Bone marrow (tissue), 2 donors: ENCODE measurements at regions not wholly inside any gene's neighbourhood (a gene's known extent, or its start where the extent isn't known, plus 50 kb on each side); places are given as distances from the start of the nearest gene placed in this dataset.
"Not testable (repeated sequence)": the region's sequence is repeated elsewhere in the genome, so short reads cannot be mapped to it uniquely, and the experiment has no call there.

ENCODE experiments used
- DNase-seq, 2 donors: peaks; one replicate each; lab custom pipeline; 2025; lab: John Stamatoyannopoulos, UW

DNA sequence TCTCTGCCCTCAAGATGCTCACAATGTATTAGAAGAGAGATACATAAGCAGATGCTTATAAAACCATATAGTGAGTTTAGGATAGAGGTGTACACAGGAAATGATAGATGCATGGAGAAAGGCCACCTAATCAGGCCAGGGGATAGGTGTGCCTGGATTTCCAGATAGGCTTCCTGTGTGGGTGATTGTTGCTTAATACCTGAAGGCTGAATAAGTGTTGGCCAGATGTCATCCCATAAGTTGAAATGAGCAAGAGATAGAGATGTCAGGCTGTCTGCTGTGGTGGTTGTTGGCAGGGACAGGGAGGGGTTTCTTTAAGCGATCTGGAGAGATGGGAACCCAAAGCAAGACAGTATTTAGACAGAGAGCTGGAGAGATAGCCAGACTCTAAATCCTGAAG lies 109.8 kb upstream of the SGK1 start:
- DNase-seq, result no peak

DNA sequence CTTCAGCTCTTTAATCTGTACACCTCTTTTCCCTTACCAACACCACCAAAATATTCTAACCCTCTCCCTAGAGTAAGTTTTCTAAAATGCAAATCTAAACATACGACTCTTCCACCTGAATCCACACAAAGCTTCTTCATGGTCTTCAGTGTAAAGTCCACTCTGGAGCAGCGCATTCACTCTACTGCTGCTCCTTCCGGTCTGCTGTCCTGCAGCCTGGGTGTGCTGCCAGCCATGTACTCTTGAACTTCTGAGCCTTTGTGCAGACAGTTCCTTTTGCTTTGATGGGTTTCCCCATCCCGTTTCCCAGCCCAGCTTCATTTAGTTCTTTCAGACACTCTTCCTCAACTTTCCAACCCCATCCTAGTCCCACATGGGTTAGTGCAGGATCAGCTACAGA lies 108.7 kb upstream of the SGK1 start:
- no peak for DNase-seq

DNA sequence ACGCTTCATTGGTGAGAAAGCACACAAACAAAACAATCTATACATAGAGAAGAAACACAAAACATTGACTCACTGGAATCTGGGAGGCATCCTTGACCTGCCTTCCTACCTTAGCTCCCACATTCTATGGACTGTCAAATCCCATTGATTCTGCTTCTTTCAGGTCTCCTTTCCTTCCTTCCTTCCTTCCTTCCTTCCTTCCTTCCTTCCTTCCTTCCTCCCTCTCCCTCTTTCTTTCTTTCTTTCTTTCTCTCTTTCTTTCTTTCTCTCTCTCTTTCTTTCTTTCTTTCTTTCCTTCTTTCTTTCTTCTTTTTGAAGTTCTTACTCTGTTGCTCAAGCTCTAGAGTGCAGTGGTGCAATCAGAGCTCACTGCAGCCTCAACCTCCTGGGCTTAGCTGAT lies 108.0 kb upstream of the SGK1 start:
- not testable (repeated sequence) for DNase-seq

DNA sequence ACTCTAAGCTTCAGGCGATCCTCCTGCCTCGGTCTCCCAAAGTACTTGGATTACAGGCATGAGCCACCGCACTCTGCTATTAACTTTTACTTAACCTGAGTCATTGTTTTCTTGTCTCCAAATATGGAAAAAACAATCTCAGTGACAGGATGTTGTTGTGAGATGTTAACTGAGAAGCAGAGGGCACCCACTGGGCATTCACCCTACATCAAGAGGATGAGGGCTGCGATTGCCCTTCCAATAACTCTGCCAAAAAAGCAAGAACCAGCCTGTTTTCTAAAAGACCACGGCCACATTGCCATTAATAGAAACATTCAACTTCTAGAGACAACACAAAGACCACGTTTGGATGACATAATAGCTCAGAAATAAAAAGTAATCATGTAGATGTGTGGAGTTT lies 107.6 kb upstream of the SGK1 start:
- DNase-seq, result no peak

DNA sequence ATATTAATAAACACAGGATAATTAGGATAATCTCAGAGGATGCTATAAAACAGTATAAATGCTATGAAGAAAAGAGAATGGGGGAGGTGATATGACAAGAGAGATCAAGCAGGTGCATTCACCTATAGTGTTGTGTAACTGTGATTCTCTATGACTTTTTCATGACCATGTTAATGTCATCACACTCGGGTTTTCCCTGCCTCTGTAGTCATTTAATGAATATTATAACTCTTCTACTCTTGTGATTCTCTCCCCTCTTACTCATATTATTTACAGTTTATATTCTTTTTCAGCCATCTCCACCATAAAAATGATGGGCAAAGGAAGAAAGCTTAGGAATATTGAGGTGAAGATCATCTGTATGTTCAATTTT lies 106.9 kb upstream of the SGK1 start:
- no peak for DNase-seq

DNA sequence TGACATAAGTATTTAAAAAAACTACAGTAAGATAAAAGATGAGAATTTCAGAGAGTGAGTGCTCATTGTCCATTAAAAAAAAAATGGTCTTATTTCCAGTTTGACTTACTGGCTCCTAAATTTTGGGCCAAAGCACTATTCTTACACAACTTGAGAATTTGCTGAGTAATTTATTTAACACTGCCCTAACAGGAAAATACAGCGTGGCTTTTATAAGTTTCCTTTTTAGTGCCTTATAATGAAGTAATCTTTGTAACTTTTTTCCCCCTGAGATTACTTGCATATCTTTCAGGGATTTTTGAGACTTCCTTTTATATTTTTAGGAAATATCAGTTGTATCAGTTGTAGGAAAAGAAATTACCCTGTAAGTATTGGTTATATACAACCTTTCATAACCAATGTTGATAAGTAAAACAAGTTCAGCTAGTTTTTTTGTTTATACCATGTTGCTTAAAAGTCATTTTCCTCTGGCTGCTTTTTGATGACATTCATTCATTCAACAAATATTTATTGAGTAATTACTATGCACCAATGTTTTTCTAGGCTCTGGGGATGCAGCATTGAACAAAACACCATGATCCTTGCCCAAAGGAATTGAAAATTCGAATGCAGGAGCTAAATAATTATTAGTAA lies 106.4 kb upstream of the SGK1 start:
- DNase-seq, result no peak

DNA sequence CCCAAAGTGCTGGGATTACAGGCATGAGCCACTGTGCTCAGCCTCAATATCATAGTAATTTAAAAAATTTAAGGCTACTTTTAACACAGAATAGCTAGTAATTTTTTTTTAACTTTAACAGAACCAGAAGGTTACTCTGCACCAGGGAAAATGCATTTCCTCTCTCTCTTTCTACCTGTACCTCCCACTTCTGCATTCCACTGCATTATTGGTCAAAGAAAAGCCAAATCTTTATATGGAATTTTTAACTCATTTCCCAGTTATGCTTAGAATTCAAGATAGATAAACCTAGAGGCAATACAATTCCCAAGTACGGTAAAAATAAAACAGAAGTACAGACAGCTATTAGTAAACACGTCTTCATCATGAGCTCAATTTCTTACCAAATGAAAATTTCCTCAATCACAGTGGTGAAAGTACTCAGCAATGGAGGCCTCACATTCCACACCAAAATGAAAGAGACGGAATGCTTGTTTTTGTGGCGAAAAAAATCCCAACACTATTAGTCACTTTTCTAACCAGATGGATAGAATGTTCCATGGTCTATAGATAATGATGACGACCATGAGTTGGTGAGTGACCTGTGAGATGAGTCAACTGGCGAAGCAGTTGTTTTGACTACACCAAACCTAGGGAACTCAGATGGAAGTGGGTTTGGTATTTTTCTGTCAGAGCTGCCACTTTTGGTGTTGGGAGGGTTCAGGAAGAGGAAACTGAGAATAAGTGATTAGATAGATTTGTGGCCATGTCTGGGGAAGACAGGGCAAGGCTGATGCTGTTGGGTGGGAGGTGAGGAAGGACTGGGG lies 104.7 kb upstream of the SGK1 start:
- no peak for DNase-seq

DNA sequence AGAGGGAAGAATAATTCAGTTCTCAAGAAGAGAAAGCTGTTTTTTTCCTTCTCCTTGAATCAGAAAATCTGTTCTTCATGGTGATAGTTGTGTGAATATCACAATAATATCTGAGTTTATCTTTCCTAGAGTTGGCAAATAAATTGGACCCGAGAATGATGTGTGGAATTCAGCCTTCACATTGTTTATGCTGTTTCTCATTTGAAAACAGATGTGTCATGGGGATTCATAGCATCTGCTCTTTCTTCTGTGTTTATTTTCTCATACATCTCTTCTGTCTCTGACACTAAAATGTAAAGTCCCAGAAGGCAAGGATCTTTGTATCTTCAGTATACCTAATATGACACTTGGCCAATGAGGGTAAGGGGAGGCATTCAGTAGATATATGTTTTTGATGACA lies 103.6 kb upstream of the SGK1 start:
- DNase-seq, result no peak

DNA sequence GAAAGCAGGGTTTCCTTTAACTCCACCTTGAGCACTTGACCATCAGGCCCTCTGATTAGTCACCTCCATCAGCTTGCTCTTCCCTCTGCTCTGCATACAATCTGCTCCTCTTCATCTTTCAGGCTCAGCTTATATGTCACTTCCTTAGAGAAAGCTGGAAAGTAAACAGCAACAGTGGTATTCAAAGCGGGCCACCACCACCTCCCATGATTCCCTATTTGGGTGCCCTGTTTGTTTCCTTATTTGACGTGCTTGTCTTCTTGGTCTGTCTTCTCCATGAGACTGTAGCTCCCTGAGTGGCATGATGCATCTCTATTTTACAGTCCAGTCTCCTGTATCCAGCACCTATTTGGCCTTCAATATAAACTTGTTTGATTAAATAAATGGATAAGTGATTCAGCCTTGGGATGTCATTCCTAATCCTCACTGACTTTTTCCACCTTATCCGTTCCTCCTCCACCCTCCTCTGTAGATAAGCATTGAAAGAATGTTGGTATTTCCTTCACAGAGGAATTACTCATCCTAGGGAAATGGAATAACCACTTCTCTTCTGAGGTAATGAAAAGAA lies 102.8 kb upstream of the SGK1 start:
- no peak for DNase-seq

DNA sequence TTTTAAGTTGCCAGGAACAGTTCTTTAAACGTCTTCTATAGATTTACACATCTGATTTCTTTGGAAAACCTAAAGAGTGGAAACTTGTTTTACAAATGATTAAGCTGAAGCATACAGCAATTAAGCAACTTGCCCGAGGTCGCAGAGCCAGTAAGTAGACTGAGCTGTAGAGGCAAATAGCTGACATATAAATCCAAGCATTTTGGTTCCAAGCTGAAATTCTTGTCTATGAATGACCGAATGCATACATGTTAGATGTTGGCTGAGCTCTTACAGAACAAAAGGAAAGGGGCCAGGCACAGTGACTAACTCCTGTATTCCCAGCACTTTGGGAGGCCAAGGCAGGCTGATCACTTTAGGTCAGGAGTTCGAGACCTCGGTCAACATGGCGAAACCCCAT lies 101.8 kb upstream of the SGK1 start:
- DNase-seq, result no peak

DNA sequence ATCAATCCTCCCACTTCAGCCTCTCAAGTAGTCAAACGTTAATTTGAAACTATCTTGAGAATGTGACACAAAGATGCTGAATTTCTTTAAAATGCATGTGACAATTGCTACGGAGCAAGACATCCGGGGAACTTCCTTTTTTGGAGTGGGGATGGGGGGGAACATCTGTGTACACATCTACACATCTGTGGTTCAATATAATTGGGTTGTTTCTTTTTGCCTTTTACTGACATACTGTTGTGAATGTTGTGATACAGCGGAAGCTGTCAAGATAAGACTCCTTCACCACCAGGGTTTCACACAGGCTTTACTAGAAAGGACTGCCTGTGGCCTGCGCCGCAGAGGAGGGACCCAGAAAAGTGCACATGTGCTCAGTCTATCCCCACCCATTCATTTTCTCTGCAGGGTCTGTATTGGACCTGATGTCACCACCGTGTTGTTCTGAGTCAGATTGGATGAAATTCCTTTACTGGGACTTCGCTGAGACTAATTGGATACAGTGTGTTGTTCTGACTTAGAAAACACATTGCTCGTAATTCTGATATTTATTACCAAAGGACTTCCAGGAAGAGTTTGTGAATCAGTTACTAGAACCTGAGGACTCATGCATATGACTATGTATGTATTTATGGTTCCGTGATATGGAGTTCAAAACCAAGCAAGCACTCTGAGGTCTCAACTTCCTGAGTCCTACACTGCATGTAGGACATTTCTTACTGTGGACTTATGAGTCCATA lies 98.7 kb upstream of the SGK1 start:
- peak in 1 of 2 donors; percentile 33 for DNase-seq

DNA sequence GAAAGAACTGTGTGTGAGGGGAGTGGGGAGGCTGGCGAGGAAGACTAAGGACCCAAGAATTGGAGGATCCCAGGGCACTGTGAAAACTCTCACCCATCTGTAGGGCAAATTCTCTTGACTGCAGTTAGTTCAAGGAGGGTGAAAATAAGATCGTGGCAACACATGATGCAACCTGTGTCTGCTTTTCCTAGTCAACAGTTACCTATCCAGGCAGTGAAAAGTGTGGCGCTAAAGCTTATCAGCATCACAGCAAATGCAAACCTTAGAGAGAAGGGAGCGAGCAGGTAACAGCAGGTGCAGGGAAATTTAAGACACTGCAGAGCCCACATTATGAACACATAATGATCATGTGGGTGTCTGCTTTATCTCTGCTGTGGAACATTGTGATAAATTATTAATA lies 97.7 kb upstream of the SGK1 start:
- no peak for DNase-seq

DNA sequence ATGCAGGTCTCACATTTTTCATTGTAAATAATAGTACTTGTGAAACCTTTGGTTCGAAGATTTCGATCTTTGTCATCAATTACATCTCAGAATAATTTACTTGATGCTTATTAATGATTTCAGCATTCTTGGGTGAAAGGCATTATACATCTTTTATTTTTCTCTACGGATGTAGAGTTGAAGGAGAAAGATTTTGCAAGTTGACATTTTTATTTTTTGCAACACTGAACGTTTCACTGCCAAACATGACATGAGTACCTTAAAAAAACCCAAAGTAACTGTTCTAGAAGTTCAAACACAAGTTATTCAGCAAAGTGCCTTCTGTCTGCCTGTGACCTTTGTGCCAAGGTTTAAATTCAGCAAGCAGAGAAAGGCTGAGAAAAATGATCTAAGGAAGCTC lies 97.3 kb upstream of the SGK1 start:
- no peak for DNase-seq

DNA sequence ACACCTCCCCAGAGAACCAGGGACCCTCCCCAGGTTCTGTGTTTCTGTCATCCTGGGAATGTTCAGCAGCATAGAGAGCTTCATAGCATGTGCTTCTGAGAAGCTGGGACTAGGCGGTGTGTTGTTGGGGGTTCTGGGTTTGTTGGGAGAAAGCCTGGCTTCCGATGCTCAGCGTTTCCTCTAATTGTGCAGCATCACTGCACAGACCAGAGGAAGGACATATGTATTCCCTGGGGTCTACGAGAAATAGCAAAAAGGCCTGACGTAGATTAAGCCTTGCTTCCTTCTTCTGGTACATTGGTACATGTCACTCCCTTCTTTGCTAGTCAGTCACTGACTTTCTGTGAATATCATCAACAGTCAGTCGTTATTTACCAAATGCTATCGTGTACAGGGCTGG lies 96.9 kb upstream of the SGK1 start:
- no peak for DNase-seq

DNA sequence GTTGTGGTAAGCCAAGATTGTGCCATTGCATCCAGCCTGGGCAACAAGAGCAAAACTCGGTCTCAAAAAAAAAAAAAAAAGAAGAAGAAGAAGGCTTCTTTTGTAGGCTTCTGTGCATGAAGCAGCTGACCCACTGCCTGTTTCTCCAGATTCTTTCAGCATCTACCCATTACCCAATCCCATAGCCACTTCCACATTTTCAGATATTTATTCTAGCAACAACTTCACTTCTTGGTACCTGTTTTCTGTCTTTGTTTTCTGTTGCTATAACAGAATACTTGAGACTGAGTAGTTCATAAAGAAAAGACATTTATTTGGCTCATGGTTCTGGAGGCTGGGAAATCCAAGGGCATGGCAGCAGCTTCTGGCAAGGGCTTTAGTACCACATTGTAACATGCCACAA lies 95.3 kb upstream of the SGK1 start:
- DNase-seq, result no peak

DNA sequence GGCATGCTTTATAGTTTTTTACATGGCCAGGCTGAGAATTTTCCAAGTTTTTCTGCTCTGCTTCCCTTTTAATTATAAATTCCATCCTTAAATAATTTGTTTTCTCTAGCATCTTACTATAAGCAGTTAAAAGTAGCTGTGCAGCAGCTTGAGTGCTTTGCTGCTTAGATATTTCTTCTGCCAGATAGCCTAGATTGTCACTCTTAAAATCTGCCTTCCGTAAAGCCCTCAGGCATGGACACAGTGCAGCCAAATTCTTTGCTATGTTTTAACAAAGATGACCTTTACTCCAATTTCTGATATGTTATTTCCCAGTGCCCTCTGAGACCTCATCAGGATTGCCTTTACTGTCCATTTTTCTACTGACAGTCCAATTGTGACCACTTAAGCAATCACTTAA lies 92.6 kb upstream of the SGK1 start:
- no peak for DNase-seq

DNA sequence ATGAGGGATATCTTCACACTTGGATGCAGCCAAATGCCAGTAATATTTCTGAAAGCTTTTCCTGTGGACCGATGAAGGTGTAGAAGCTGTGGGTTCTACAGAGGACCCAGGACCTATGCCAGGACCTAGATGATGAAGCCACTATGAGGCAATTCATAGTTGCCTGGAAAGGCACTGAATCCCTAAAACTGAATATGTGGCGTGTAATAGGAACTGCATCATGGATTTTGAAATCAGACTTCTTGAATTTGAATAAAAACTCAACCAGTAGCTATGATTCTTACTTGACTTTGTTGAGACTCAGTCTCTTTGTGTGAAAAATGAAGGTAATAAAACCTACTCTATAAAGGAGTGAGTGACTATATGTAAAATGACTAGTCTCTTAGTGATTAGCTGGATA lies 89.9 kb upstream of the SGK1 start:
- DNase-seq, result no peak

DNA sequence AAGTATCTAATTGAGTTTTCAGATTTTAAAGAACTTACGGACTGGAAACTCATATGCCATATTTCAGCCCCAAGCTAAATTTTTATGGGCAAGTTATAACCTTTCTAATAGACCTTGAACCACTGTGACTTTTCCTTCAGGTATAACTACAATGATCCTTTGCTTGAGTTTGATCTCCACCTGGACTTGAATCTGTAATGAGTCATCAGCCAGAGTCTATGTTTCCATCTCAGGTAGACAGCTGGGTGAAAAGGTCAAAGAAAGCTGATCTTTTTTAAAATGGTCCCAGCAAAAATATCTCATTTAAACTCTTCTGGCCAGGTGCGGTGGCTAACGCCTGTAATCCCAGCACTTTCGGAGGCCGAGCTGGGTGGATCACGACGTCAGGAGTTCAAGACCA lies 88.4 kb upstream of the SGK1 start:
- DNase-seq, result no peak

DNA sequence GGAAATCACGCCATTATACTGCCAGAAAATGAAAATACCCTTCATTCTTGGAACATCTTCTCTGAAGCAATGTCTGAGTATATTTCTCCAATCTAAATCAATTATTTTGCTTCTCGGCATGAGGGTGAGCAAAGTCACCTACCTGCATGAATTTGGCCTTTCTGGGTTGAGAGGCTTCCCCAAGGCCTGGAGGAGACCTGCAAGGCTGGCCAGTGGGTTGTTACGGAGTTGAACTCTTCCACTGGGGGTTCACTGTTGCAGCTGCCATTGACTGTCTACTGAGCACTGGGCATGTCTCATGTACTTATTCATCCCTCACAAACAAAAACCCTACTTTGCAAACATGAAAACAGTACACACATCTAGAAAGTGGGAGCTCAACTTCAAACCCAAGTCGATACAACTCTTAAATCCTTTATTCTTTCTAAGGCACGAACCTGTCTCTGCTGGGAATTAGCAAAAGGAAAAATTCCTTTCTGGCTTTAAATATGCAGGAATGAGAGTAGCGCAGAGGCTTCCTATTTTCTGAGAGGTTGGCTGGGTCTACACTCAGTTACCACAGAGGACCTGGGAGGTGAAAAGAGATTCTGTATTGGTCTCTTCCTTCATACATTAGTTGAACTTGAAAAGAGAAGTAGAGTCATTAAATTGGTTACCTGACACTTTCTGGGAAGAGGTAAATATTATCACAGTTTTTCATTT lies 87.6 kb upstream of the SGK1 start:
- DNase-seq, result no peak

DNA sequence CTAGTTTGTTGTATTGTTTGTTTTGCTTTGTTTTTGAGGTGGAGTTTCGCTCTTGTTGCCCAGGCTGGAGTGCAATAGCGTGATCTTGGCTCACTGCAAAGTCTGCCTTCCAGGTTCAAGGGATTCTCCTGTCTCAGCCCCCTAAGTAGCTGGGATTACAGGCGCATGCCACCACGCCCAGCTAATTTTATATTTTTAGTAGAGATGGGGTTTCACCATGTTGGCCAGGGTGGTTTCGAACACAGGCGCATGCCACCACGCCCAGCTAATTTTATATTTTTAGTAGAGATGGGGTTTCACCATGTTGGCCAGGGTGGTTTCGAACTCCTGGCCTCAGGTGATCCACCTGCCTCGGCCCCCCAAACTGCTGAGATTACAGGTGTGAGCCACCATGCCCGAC lies 85.4 kb upstream of the SGK1 start:
- DNase-seq, result not testable (repeated sequence)

DNA sequence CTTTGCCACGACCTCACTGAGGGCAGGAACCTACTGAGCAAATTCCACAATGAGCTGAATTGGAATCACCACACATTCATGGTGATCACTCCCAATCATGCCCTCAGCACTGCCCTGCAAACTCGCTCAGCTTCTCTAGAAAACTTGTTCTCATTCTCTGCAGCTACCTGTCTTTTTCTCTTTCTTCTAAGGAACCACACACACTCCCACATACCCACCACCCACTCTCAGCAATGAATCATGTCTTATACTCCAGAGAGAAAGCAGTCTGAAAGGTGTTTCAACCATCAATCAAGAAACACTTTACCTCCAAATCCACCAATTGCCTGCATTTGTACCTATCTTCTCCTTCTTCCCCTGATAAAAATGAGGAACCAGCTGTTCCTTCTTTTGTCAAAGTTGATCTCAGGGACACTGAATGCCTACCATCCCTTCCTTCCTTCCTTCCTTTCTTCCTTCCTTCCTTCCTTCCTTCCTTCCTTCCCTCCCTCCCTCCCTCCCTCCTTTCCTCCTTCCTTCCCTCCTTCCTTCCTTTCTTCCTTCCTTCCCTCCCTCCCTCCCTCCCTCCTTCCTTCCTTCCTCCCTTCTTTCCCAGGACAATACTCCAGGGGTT lies 84.6 kb upstream of the SGK1 start:
- no peak for DNase-seq

DNA sequence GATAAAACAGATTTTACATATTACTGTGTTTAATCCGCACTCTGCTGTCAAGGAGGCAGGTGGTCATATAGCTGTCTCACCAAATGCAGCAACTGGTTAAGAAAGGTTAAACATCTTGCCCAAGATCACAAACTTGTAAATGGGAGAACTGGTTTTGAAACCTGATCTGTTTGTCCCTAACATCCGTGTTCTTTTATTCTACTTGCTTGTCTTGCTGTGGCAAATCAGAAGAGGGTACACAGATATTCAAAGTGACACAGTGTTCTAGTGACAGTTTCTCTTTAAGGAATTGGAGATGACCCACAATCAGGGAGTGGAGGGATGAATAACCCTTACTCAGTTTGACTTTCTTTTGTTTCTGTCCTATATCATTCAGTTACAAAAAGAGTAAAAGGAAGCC lies 83.0 kb upstream of the SGK1 start:
- no peak for DNase-seq
